Smooth muscle cell (in vitro differentiated cells): ENCODE measurements at regions not wholly inside any gene's neighbourhood (a gene's known extent, or its start where the extent isn't known, plus 50 kb on each side); places are given as distances from the start of the nearest gene placed in this dataset.

Experiments used
- DNase-seq: peaks from one replicate; lab custom pipeline; 2025; ENCODE audit not compliant: unreplicated experiment; lab: John Stamatoyannopoulos, UW
- H2AFZ ChIP-seq: fragments of 200-600 bp; sonication (generic); 2 replicates; pipeline ENCODE4 v1.6.0; 2016; ENCODE audit warnings: antibody characterized with exemption, low read depth, mild to moderate bottlenecking
- H3F3A ChIP-seq: fragments of 200-600 bp; sonication (generic); 2 replicates; pipeline ENCODE4 v1.6.0; 2017; ENCODE audit warnings: antibody characterized with exemption, low read depth
- H3K27ac ChIP-seq: fragments of 200-600 bp; sonication (generic); 2 replicates; pipeline ENCODE4 v1.5.1; 2016; ENCODE audit warnings: low read depth, mild to moderate bottlenecking
- H3K27me3 ChIP-seq: fragments of 200-600 bp; sonication (generic); 2 replicates; pipeline ENCODE4 v1.6.1; 2016; ENCODE audit warnings: low read depth, mild to moderate bottlenecking
- H3K36me3 ChIP-seq: fragments of 200-600 bp; sonication (generic); 2 replicates; pipeline ENCODE4 v1.5.1; 2016; ENCODE audit warnings: low read depth
- H3K4me1 ChIP-seq: fragments of 200-600 bp; sonication (generic); 2 replicates; pipeline ENCODE4 v1.5.1; 2016; ENCODE audit warnings: low read depth
- H3K4me2 ChIP-seq: fragments of 200-600 bp; sonication (generic); 2 replicates; pipeline ENCODE4 v1.6.0; 2016; ENCODE audit warnings: mild to moderate bottlenecking
- H3K4me3 ChIP-seq: fragments of 200-600 bp; sonication (generic); 2 replicates; pipeline ENCODE4 v1.5.1; 2016; ENCODE audit warnings: mild to moderate bottlenecking
- H3K79me2 ChIP-seq: fragments of 200-600 bp; sonication (generic); 2 replicates; pipeline ENCODE4 v1.6.0; 2016; ENCODE audit warnings: low read depth, mild to moderate bottlenecking
- H3K9ac ChIP-seq: fragments of 200-600 bp; sonication (generic); 2 replicates; pipeline ENCODE4 v1.6.0; 2016; ENCODE audit warnings: low read depth
- H3K9me3 ChIP-seq: fragments of 200-600 bp; sonication (generic); replicated peaks from 2 replicates; pipeline ENCODE4 v1.5.1; 2016; ENCODE audit warnings: low read depth
- H4K20me1 ChIP-seq: fragments of 200-600 bp; sonication (generic); 2 replicates; pipeline ENCODE4 v1.6.0; 2016; ENCODE audit warnings: low read depth
- CTCF ChIP-seq: fragments of 200-600 bp; sonication (generic); IDR thresholded peaks from 2 replicates; pipeline ENCODE4 v1.5.1; 2017; ENCODE audit warnings: borderline replicate concordance, mild to moderate bottlenecking, antibody characterized with exemption; ENCODE audit not compliant: insufficient read depth, poor library complexity, severe bottlenecking
- WGBS: methylation state at CpG from one replicate; pipeline ENCODE4 v1.1.7; 2016; ENCODE audit warnings: low lambda C conversion rate; 5-methylcytosine and 5-hydroxymethylcytosine counted together

- WGBS: 83% methylated on average over 2 of the region's 2 CpGs
- no peak overlapping the region for H3K4me3 ChIP-seq
- H3K9ac ChIP-seq: no peak overlapping the region
- no peak for DNase-seq
- H3K4me1 ChIP-seq: no peaks in the 10 kb centered on the region
- H4K20me1 ChIP-seq: no peaks in the 10 kb centered on the region
- no peak for TF ChIP-seq CTCF
- H3K27me3 ChIP-seq: no peaks in the 10 kb centered on the region
- no peaks in the 10 kb centered on the region for H3F3A ChIP-seq
- H3K4me2 ChIP-seq: no peak overlapping the region
- H3K79me2 ChIP-seq: no peaks in the 10 kb centered on the region
- H3K27ac ChIP-seq: no peak overlapping the region
- no peak overlapping the region for H2AFZ ChIP-seq
- H3K9me3 ChIP-seq: no peaks in the 10 kb centered on the region
- no peaks in the 10 kb centered on the region for H3K36me3 ChIP-seq
Observed at GRCh38 chr21:16580661-16581060, 850.9 kb downstream of the USP25 start.

- H3K27me3 ChIP-seq: no peaks in the 10 kb centered on the region
- no peak for TF ChIP-seq CTCF
Observed at GRCh38 chr21:16583556-16583955, 853.8 kb downstream of the USP25 start.

GRCh38 chr21:16584756-16585155 is 855.0 kb downstream of the USP25 start:
- TF ChIP-seq CTCF: no peak
- peaks cover 12% of the 10 kb centered on the region for H3K4me1 ChIP-seq
- H2AFZ ChIP-seq: no peak overlapping the region
- H4K20me1 ChIP-seq: no peaks in the 10 kb centered on the region
- WGBS: 94% methylated on average over 1 of the region's 1 CpG
- no peaks in the 10 kb centered on the region for H3K27me3 ChIP-seq
- no peaks in the 10 kb centered on the region for H3K79me2 ChIP-seq
- H3K36me3 ChIP-seq: no peaks in the 10 kb centered on the region
- no peak overlapping the region for H3K9ac ChIP-seq
- no peak for DNase-seq
- H3K4me3 ChIP-seq: no peak overlapping the region
- no peaks in the 10 kb centered on the region for H3F3A ChIP-seq
- no peak overlapping the region for H3K4me2 ChIP-seq
- H3K27ac ChIP-seq: no peak overlapping the region
- H3K9me3 ChIP-seq: no peaks in the 10 kb centered on the region

More at GRCh38 chr21:16583556-16583955, 853.8 kb downstream of the USP25 start:
- Histone ChIP-seq H3K4me2 (no peak overlapping the region), H3K9me3 (no peaks in the 10 kb centered on the region), H3K36me3 (no peaks in the 10 kb centered on the region), H3K4me3 (no peak overlapping the region), H3F3A (no peaks in the 10 kb centered on the region), H3K27ac (no peak overlapping the region), H3K9ac (no peak overlapping the region), H2AFZ (no peak overlapping the region), H3K4me1 (peaks cover 12% of the 10 kb centered on the region), H4K20me1 (no peaks in the 10 kb centered on the region), H3K79me2 (no peaks in the 10 kb centered on the region)
- DNase-seq: no peak
- WGBS: 76% methylated on average over 1 of the region's 1 CpG

- Histone ChIP-seq H4K20me1 (no peaks in the 10 kb centered on the region), H3K36me3 (no peaks in the 10 kb centered on the region), H3K9me3 (no peaks in the 10 kb centered on the region), H3K4me2 (no peak overlapping the region), H3K27me3 (no peaks in the 10 kb centered on the region), H3K9ac (no peak overlapping the region), H3F3A (no peaks in the 10 kb centered on the region), H3K4me1 (peaks cover 12% of the 10 kb centered on the region), H3K27ac (no peak overlapping the region), H3K79me2 (no peaks in the 10 kb centered on the region), H3K4me3 (no peak overlapping the region), H2AFZ (no peak overlapping the region)
- TF ChIP-seq CTCF: no peak
- 88% methylated on average over 3 of the region's 3 CpGs for WGBS
- DNase-seq: no peak
Observed at GRCh38 chr21:16585896-16586295, 856.1 kb downstream of the USP25 start.
